HG03108 (cell line): ENCODE measurements at regions not wholly inside any gene's neighbourhood (a gene's known extent, or its start where the extent isn't known, plus 50 kb on each side); places are given as distances from the start of the nearest gene placed in this dataset.
"Not testable (repeated sequence)": the region's sequence is repeated elsewhere in the genome, so short reads cannot be mapped to it uniquely, and the experiment has no call there.

Experiments used
- ATAC-seq: cut with Tn5 transposase; IDR thresholded peaks from one replicate; pipeline ENCODE4 v1.9.1; 2021; ENCODE audit warnings: moderate library complexity; ENCODE audit not compliant: unreplicated experiment

DNA sequence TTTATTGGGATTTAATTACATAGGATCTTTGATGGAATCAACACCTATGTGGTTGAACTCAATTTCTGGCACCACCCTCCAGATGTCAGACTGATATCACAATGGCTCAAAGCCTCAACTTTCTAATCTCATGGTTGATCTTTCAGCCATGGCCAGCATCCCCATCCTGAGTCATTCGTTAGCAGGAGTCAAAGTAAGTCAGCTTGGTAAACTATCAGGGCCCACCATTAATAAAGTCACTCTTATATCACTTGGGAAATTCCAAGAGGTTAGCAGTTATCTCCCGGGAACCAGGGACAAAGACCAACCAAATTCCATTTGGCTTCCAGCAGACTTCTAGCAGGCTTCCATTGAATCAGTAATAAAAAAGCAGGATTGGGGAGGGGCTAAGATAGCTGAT is 50.7 kb upstream of the TNFSF4 start:
- ATAC-seq = no peak

DNA sequence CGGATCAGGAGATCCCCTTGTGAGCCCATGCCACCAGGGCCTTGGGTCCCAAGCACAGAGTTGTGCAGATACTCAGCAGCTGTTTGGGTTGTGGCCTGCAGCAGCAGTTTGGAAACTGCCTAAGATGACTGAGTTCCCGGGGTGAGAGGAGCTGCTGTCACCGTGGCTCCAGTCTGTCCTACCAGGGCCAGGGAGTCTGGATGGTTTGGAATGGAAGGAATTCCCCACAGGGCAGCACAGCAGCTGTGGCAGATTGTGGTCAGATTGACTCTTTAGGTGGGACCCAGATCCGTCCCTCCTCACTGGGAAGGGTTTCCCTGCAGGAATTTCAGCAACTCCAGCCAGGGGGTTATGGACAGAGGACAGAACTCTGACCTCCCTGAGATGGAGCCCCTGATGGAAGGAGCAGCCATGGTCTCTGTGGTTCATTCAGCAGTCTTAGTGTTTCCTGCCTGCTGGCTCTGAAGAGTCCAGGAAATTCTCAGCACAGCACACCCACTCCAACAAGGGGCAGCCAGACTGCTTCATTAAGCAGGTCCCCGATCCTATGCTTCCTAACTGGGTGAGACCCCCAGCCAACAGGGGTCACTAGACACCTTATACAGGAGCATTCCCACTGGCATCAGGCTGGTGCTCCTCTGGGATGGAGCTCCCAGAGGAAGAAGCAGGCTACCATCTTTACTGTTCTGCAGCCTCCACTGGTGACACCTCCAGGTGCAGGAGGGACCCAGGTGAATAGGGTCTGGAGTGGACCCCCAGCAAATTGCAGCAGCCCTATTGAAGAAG is 51.5 kb upstream of the TNFSF4 start:
- no peak for ATAC-seq

DNA sequence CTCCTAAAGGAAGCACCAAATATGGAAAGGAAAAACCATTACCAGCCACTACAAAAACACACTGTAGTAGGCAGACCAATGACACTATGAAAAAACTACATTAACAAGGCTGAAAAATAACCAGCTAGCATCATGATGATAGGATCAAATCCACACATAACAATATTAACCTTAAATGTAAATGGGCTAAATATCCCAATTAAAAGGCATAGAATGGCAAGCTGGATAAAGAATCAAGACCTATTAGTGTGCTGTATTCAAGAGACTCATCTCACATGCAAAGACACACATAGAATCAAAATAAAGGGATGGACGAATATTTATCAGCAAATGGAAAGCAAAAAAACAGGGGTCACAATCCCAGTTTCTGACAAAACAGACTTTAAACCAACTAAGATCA is 53.2 kb upstream of the TNFSF4 start:
- not testable (repeated sequence) for ATAC-seq

DNA sequence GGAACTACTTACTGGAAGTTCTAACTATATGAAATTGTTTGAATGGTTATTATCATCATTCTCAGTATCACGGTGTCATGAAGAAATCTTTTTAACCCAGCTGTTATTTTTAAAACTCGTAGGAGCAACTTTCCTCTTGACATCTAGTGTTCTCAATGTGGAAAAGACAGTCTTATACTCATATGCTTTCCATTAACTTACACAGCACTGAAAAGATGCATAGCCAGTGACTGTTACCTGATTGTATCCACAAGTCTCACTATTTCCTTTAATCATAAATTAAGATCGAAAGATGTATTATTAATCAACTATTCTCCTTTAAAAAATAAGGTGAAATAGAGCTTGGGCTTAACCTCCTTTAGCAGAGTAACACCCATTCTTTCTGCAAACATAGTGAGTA is 59.7 kb upstream of the TNFSF4 start:
- no peak for ATAC-seq

DNA sequence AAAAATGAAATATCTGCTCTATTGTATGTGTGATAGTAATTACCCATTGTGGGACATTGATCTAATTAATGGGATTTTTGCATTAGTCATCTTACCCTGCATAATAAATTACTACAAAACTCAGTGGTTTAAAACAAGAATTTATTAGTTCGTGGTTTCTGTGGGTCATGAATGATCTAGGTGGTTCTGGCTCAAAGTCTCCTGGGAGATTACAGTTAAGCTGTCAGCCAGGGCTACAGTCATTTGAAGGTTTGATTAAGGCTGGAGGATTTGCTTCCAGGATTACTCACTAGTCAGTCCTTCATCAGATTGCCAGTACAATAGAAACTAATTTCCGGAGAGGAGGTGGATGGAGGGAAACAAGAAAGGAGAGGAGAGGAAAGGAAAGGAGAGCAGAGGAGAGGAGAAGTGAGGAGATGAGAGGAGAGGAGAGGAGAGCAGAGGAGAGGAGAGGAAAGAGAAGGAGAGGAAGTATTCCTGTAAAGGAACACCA is 60.4 kb upstream of the TNFSF4 start:
- no peak for ATAC-seq

DNA sequence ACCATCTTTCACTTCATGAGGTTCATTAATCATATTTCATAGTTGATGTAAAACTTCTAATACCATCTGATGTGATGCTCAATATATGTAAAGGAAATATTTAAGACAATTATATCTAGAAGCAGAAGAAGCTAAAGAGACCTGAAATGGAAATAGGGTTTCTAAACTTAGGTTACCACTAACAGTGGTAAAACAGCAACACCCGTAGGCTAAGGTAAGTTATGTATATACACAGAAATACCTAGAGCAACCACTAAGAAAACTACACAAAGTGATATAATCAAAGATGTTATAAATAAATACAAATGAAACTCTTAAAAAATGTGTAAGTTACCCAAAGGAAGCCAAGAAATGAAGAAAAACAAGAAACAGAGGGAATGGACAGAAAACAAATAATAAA is 61.1 kb upstream of the TNFSF4 start:
- ATAC-seq = no peak

DNA sequence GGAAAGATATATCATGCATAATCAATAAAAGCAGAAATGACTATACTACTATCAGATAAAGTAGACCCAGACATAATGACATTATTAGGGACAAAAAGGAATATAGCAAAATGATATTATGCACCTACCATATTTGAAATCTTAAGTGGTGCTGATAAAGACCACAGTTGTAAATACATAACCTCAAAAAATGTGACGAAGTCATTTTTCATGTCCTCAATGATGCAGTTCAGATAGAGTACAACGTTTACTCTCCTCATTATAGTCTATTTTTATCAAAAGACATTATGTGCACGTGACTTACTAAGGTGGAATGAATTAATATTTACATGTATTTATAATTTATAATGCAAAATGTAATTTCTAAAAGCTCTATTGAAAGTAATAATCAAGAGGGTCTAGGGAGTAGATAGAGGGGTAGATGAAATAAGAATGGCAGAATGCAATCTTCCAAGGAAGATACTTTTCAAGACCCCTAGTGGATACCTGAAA is 61.7 kb upstream of the TNFSF4 start:
- ATAC-seq = no peak

DNA sequence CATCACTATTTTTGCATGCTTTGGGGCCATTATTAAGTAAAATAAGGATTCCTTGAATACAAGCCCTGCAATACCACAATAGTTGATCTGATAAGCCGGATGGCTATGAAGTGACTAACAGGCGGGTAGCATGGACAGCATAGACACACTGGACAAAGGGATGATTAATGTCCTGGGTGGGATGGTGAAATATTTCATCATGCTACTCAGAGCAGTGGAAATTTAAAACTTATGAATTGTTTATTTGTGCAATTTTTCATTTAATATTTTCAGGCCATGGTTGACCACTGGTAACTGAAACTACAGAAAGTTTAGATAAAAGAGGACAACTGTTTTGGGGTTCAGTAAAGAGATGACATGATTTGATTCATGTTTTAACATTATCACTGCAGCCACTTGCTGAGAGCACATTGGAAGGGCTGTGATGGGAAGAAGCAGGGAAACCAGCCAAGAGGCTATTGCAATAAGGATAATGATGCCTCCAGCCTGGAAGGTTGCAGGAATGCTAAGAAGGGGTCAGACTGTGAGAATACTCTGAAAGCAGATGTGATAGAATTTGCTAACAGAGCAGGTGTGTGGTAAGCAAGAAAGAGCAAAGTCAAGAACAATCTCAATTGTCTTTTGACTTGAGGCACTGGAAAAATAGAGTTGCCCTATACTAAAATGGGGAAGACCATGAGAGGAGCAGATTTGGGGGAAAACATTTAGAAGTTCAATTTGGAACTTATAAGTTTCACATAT is 62.5 kb upstream of the TNFSF4 start:
- ATAC-seq = no peak

DNA sequence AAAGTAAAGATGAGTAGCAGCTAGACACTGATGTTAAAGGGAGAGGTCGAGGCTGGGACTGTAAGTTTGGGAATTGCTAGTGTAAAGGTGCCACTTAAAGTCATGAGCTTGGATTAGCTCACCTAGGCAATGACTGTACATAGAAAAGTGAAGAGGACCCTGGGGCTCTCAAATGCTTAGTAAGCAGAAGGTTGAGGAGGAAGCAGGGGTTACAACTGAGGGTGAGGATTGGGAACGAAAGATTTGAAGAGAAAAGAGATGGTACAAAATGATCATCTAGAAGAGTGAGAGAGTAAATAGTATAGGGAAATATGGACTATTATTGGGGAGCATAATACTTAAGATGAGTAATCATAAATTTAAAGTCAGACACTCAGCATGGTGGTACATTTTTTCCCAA is 63.1 kb upstream of the TNFSF4 start:
- ATAC-seq = no peak

DNA sequence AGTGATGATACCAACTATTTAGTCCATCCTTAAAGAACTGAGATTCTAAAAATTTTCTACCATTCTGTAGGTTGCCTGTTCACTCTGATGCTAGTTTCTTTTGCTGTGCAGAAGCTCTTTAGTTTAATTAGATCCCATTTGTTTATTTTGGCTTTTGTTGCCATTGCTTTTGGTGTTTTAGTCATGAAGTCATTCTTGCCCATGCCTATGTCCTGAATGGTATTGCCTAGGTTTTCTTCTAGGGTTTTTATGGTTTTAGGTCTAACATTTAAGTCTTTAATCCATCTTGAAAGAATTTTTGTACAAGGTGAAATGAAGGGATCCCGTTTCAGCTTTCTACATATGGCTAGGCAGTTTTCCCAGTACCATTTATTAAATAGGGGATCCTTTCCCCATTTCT is 63.9 kb upstream of the TNFSF4 start:
- ATAC-seq = not testable (repeated sequence)

DNA sequence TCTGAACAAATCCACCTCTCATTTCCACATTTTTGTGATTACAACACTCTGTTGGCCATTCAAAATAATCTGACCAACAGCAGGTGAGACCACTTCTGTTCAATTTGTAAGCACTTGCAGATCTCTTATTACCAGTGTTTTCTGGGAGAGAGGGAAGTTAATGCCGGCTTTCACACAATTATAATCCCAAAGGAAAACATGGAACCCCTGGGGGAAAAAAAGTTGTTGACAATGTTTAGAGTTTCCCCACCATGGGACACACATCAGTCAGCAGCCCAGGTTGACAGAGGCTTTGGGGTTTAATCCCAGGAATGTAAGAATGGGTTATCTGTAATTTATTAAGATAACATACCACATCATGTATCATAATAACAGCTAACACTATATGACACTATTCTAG is 68.4 kb upstream of the TNFSF4 start:
- ATAC-seq = no peak

DNA sequence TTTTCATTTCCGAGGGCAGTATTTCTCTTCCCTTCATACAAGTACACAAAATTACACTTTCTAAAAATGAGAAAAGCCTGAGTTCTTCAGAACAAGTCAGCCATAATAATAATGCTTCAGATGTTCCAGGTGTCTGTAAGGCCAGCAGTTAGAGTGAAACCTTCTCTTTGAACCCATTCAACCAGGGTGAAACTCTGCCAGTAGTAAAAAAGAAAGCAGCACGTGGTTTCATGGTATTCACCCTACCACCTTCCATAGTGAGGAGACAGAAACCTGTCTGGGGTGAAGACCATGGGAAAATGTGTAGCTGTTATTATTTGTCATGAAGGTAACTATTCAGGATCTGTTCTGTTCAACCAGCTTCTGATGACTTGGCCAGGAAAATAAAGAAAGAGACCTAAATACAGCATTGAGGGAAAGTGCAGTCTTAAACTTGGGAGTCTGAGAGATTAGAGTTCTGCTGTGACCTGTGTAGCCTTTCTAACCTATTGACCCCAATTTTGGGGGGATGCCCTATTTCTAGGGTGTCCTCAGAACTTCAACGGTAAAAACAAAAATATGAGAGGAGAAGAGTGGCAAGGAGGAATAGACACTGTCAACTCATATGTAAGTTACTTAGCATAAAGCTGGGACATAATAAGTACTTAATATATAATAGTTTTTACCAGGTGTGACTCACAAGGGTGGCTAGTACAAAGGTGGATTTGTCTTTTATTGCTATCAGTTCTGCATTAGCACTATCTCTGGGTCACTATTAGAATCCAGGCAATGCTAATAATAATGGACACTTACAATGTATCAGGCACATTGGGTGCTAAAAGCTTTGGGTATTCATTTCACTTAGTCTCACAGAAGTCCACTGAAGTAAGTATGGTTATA is 70.0 kb upstream of the TNFSF4 start:
- peak; percentile 80 for ATAC-seq

DNA sequence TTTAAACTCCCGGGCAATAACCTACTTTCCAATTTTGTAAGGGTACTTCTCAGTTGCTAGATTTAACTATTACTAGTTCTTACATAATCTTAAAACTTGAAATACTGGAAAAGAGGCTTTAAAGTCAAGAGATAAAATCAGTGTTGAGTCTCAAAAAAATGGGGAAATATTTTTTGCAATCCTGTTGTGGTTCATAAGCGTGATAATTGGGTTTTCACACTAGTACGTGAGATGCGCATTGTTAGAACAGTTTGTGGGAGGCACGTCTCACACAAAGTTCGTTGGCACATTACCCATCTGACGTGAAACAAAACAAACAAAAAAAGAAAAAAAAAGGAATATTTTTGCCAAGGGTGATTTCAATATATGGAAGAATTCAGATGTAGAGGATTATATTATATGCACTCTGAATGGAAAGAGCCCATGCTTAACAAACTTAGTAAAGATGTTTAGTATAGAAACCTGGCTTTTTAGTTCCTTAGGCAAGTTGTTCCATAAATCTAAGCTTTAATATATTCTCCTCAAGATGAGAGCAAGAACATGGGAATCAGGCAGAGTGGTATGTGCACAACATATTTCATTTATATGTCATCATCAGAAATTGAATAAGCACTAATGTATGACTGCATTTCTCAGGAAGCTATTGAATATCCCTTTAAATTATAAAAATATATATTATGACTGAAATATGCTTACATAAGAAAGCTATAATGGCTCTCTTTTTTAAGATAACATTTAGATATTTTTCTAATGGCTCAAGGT is 73.9 kb upstream of the TNFSF4 start:
- ATAC-seq = no peak

DNA sequence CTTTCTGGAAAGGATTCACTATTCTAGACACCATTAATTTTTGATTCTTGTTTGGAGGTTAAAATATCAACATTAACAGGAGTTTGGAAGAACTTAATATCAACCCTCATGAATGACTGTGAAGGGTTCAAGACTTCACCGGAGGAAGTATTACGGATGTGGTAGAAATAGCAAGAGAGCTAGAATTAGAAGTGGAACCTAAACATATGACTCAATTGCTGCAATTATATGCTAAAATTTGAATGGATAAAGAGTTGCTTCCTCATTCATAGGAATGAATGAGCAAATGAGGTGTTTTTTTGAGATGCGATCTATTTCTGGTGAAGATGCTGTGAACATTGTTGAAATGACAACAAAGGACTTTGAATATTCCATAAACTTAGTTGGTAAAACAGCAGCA is 77.9 kb upstream of the TNFSF4 start:
- no peak for ATAC-seq

DNA sequence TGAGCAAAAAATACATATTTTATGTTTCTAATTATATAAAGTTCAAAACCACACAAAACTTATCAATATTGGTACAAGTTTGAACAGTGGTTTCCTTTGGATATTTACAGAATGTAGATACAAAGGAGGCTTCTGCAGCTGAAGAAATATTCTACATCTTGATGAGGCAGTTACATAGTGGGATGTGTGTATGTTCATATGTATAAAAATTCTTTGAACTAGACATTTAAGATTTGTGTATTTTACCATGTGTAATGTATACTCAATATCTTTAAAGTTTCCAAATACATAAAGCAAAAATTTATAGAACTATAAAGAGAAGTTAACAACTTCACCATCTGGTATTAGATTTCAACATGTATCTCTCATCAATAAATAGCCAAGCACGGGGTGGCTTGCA is 80.7 kb upstream of the TNFSF4 start:
- ATAC-seq = no peak

DNA sequence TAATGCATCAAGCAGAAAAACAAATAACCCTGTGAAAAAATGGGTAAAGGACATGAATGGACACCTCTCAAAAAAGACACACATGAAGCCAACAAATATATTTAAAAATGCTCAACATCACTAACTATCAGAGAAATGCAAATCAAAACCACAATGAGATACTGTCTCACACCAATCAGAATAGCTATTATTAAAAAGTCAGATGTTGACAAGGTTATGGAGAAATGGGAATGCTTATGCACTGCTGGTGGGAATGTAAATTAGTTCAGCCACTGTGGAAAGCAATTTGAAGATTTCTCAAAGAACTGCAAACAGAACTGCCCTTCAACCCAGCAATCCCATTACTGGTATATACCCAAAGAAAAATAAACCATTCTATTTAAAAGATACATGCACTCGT is 86.6 kb upstream of the TNFSF4 start:
- ATAC-seq = no peak

DNA sequence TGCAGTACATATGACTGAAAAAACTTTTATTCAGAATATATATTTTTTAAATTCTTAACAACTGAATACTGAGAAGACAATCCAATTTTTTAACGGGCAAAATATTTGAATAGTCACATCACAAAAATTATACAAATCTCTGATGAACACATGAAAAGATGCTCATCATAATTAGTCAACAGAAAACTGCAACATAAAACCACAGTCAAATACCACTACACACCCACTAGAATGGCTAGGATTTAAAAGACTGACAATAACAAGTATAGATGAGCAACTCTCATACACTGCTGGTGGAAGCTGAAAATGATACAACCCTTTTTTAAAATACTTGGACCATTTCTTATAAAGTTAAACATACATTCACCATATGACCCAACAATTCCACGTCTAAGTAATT is 87.7 kb upstream of the TNFSF4 start:
- no peak for ATAC-seq

DNA sequence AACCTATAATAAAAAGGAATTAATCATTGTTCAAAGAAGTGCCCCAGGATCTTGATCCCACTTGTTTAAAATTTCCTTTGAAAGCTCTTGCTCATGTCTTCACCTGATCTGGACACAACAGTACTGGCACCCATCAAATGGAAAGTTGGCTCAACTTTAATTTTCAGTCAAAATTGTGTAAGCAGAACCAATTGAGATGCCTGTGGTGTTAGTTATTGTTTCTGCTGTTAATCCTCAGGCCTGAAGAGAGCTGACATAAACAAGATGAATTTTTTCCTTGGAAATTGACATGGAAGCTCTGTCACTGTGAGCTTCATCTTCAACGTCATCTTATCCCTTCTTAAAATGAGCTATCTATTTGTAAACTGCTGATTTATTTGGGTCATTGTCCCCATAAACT is 88.3 kb upstream of the TNFSF4 start:
- ATAC-seq = no peak

DNA sequence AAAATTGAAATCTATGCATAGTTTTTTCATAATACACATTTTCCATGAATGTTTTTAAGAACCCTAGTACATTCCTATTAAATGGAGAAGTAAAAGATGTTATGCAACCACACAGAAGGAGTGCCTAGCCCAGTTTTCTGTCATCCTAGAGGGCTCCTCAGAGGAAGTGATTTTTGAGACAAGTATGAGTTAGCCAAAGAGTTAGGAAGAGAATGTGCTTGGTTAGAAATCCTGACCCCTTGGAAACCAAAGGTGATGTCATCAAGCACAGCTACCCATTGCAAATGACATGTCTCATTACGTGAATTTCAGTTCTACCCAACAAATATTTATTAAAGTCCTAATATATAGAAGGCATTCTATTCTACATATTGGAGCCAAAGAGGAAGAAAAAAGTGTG is 88.9 kb upstream of the TNFSF4 start:
- ATAC-seq = no peak

DNA sequence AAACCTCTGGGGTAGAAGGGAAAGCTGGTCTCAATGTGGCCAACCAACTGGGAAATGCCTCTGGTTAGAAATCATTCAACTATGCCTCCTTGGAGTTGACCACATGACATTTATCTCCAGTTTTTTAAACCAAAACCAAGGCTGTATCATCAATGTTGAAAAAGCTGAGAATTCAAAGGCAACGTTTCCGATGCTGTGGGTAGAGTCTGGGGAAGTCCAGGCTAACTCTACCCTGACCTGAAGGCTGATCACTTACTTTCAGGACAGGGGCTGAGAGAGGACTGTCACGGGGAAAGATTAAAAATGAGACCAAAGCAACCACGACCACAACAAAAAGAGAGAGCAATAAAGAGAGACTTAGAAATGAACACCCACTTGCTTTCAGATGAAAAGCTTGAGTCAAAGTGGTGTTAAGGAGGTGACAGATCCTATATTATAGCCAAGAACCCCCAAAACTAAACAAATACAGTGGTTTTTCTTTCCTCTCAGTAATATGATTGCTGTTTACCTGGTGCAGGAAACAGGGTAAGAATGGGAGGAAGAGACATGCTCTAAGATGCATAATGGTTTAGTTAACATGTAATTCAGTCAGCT is 90.8 kb upstream of the TNFSF4 start:
- peak; percentile 91 for ATAC-seq
